Left lung (tissue), 4 donors: ENCODE measurements at regions not wholly inside any gene's neighbourhood (a gene's known extent, or its start where the extent isn't known, plus 50 kb on each side); places are given as distances from the start of the nearest gene placed in this dataset.

Source experiments
- ATAC-seq: fragments of 200-7000 bp; cut with Tn5 transposase; one replicate; pipeline ENCODE4 v1.9.1; 2020; ENCODE audit warnings: moderate library complexity
- DNase-seq, 4 donors: peaks; one replicate each; pipeline ENCODE4 v3.0.0-alpha.2; 2013 to 2020
- H3K27ac ChIP-seq, 2 donors: fragments of 200-600 bp; sonication (generic) in 1 of 2; one replicate each; pipeline versions ENCODE4 v1.5.0 to v1.8.0; 2020 to 2021
- H3K27me3 ChIP-seq, 2 donors: fragments of 200-600 bp; sonication (generic) in 1 of 2; one replicate each; pipeline versions ENCODE4 v1.5.0 to v1.8.0; 2020 to 2021
- H3K36me3 ChIP-seq, 2 donors: fragments of 200-600 bp; sonication (generic) in 1 of 2; one replicate each; pipeline versions ENCODE4 v1.5.0 to v1.8.0; 2020 to 2021
- H3K4me1 ChIP-seq, 2 donors: fragments of 200-600 bp; one replicate each; pipeline ENCODE4 v1.8.0; 2021
- H3K4me3 ChIP-seq, 2 donors: fragments of 200-600 bp; sonication (generic) in 1 of 2; one replicate each; pipeline versions ENCODE4 v1.5.0 to v1.8.0; 2020 to 2021; ENCODE audit warnings: mild to moderate bottlenecking in 1 of 2
- H3K9me3 ChIP-seq, 2 donors: fragments of 200-600 bp; sonication (generic) in 1 of 2; one replicate each; pipeline versions ENCODE4 v1.5.0 to v1.8.0; 2020 to 2021
- CTCF ChIP-seq, 2 donors: fragments of 200-600 bp; sonication (generic) in 1 of 2; IDR thresholded peaks; one replicate each; pipeline versions ENCODE4 v1.5.0 to v1.8.0; 2021; ENCODE audit warnings: antibody characterized with exemption in 2 of 2
- intact Hi-C, 2 donors: fragments of 100-400 bp; cut with DNase I; formaldehyde crosslinking; loops; one replicate each; pipeline versions ENCODE4 v1.11.2 to v1.14.2; 2022
- donor health status: DM: no; HTN: yes; CAD: no.
- donor health status: DM: no; HTN: no; CAD: no.

DNA sequence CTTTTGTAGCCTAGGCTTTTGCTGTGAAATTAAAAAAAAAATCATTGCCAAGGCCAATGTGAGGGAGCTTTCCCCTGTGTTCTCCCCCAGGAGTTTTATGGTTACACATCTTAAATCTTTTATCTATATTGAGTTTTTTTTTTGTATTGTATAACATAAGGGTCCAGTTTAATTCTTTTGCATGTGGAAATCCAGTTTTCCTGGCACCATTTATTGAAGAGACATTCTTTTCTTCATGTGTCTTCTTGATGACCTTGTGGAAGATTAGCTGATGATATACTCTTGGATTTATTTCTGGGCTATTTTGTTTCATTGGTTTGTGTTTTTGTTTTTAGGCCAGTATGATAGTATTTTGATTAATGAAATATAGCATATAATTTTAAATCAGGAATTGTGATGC is 225.0 kb downstream of the ADAM29 start:
- no peak overlapping the region for H3K4me3 ChIP-seq
- H3K9me3 ChIP-seq: peaks cover 0 to 13% of the 10 kb centered on the region in 2 donors
- DNase-seq (no peak), ATAC-seq (no peak)
- H3K4me1 ChIP-seq: no peaks in the 10 kb centered on the region
- H3K27ac ChIP-seq: no peak overlapping the region
- no peak for TF ChIP-seq CTCF (IDR thresholded peaks at IDR 0.05)
- H3K36me3 ChIP-seq: no peaks in the 10 kb centered on the region
- intact Hi-C loops: no loop called here
- no peaks in the 10 kb centered on the region for H3K27me3 ChIP-seq

DNA sequence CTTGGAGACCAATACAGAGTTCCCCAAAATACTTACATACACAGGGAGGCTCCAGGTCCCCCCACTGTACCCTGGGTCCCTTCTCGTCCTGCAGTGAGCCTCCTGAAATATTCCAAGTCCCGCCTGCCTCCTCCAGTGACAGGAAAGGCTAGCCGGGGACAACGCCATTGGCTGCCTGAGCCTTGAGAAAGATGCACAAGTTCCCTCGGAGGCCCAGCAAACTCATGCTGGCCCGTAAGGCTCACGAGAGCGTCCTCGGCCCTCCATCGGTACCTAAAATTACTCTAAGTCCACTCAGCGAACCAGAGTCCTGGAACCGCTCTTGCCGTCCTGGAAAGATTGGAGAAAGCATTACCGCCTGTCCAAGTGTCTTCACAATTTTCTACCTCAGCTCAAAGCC is 228.6 kb downstream of the ADAM29 start:
- Histone ChIP-seq H3K4me1 (no peaks in the 10 kb centered on the region), H3K4me3 (no peak overlapping the region), H3K27ac (no peak overlapping the region), H3K36me3 (no peaks in the 10 kb centered on the region), H3K27me3 (no peaks in the 10 kb centered on the region), H3K9me3 (peaks cover 0 to 19% of the 10 kb centered on the region in 2 donors)
- DNase-seq (peak in 1 of 4 donors; percentile 51), ATAC-seq (no peak)
- TF ChIP-seq CTCF (IDR thresholded peaks at IDR 0.05): no peak
- intact Hi-C loops: no loop called here

GRCh38 chr4:175147233-175147632 is 229.1 kb downstream of the ADAM29 start:
- Histone ChIP-seq H3K4me1 (no peaks in the 10 kb centered on the region), H3K4me3 (no peak overlapping the region), H3K9me3 (peaks cover 0 to 19% of the 10 kb centered on the region in 2 donors), H3K27me3 (no peaks in the 10 kb centered on the region), H3K36me3 (no peaks in the 10 kb centered on the region), H3K27ac (no peak overlapping the region)
- no peak for DNase-seq
- intact Hi-C loops: no loop called here
- ATAC-seq: no peak
- no peak for TF ChIP-seq CTCF (IDR thresholded peaks at IDR 0.05)

GRCh38 chr4:175166020-175166419 is 247.9 kb downstream of the ADAM29 start:
- H3K4me3 ChIP-seq: no peak overlapping the region
- no peaks in the 10 kb centered on the region for H3K27me3 ChIP-seq
- intact Hi-C loops: no loop called here
- H3K4me1 ChIP-seq: no peaks in the 10 kb centered on the region
- no peak for DNase-seq
- no peak for TF ChIP-seq CTCF (IDR thresholded peaks at IDR 0.05)
- no peak overlapping the region for H3K27ac ChIP-seq
- H3K36me3 ChIP-seq: no peaks in the 10 kb centered on the region
- no peak for ATAC-seq
- H3K9me3 ChIP-seq: no peaks in the 10 kb centered on the region

DNA sequence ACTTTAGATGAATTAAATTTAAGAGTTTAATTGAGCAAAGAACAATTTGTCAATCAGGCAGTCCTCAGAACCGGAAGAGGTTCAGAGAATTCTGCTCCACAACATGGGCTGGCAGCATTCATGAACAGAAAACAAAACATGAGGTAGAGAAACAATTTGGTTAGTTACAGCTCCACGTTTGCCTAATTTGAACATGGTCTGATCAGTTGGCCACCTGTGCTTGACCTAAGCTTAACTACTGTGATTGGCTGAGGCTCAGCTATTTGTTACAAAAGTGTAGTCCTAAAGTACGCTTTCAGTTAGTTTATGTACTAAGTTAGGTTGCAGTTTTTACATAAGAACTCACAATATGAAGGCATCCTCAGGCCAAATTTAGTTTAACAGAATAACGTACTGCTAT is 258.6 kb downstream of the ADAM29 start:
- Histone ChIP-seq H3K4me1 (no peaks in the 10 kb centered on the region), H3K27me3 (no peaks in the 10 kb centered on the region), H3K27ac (no peak overlapping the region), H3K4me3 (no peak overlapping the region), H3K9me3 (peaks cover 0 to 14% of the 10 kb centered on the region in 2 donors), H3K36me3 (no peaks in the 10 kb centered on the region)
- ATAC-seq (no peak), DNase-seq (no peak)
- intact Hi-C loops: no loop called here
- no peak for TF ChIP-seq CTCF (IDR thresholded peaks at IDR 0.05)
